Keratinocyte (primary cell): ENCODE measurements at regions not wholly inside any gene's neighbourhood (a gene's known extent, or its start where the extent isn't known, plus 50 kb on each side); places are given as distances from the start of the nearest gene placed in this dataset.

ENCODE experiments used
- CTCF ChIP-seq, 3 experiments: IDR thresholded peaks in 1 of 3; conservative IDR thresholded peaks in 1 of 3; optimal IDR thresholded peaks in 1 of 3; 2 replicates in 2 of 3; 3 replicates in 1 of 3; pipeline versions ENCODE3 to v1.5.1; 2011; ENCODE audit warnings: low read length in 3 of 3, mild to moderate bottlenecking in 3 of 3, moderate library complexity in 2 of 3, control low read depth in 1 of 3, inconsistent platforms in 1 of 3; ENCODE audit not compliant: insufficient read depth in 2 of 3; ENCODE audit errors: extremely low read depth in 1 of 3
- EZH2 ChIP-seq: IDR thresholded peaks from one replicate; pipeline ENCODE4 v1.6.1; 2012; ENCODE audit warnings: inconsistent platforms, mild to moderate bottlenecking, low read length, moderate library complexity

GRCh38 chr9:82894961-82895821 lies 167.8 kb downstream of the RASEF start:
- no peak for TF ChIP-seq CTCF (optimal IDR thresholded peaks at IDR 0.05 in 1 of 3, IDR thresholded peaks at IDR 0.05 in 1 of 3, conservative IDR thresholded peaks at IDR 0.05 in 1 of 3; ENCODE audit: extremely low read depth in 1 of 3, insufficient read depth in 2 of 3, low read length in 3 of 3)
- no peak for TF ChIP-seq EZH2
